ENCODE measurements at regions not wholly inside any gene's neighbourhood (a gene's known extent, or its start where the extent isn't known, plus 50 kb on each side); places are given as distances from the start of the nearest gene placed in this dataset.

DNA sequence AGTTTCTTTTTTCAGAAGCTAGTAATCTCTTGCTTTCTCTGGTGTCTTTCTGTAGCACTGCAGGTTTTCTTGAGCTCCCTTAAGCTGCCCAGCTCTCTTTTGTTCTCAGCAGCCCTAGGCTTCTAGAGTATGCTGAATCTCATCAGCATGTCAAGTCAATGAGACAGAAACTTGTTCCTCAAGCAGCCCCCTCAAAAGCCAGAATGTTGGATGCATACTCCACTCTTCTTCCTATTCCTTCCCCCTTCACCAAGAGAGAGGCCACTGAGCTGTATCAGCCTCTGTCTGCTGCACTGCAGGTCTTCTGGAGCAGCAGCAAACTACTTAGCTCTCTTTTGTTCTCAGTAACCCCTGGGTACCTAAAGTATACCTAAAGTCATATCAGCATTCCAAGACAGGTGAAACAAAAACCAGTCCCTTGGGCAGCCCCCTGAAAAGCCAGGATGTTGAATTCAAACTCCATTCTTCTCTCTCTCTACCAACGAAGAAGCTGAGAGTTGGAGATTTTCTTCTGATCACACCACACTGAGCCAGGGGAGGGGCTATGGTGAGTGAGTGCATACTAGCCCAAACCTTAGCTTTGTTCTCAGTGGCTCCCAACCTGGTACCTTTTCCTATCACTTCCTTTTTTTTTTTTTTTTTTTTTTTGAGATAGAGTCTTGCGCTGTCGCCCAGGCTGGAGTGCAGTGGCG is 73.3 kb upstream of the WAC start (continued):
- TF ChIP-seq TAF1 (IDR thresholded peaks at IDR 0.05; ENCODE audit: borderline replicate concordance, low read depth, low read length), result no peak
- TF ChIP-seq CHD1 (IDR thresholded peaks at IDR 0.05; ENCODE audit: low read depth, low read length), result no peak
- TF ChIP-seq HDAC2 (IDR thresholded peaks at IDR 0.05), result no peak
- TF ChIP-seq CBX5 (IDR thresholded peaks at IDR 0.05; ENCODE audit: low read depth), result no peak
- TF ChIP-seq, protein P1, sequence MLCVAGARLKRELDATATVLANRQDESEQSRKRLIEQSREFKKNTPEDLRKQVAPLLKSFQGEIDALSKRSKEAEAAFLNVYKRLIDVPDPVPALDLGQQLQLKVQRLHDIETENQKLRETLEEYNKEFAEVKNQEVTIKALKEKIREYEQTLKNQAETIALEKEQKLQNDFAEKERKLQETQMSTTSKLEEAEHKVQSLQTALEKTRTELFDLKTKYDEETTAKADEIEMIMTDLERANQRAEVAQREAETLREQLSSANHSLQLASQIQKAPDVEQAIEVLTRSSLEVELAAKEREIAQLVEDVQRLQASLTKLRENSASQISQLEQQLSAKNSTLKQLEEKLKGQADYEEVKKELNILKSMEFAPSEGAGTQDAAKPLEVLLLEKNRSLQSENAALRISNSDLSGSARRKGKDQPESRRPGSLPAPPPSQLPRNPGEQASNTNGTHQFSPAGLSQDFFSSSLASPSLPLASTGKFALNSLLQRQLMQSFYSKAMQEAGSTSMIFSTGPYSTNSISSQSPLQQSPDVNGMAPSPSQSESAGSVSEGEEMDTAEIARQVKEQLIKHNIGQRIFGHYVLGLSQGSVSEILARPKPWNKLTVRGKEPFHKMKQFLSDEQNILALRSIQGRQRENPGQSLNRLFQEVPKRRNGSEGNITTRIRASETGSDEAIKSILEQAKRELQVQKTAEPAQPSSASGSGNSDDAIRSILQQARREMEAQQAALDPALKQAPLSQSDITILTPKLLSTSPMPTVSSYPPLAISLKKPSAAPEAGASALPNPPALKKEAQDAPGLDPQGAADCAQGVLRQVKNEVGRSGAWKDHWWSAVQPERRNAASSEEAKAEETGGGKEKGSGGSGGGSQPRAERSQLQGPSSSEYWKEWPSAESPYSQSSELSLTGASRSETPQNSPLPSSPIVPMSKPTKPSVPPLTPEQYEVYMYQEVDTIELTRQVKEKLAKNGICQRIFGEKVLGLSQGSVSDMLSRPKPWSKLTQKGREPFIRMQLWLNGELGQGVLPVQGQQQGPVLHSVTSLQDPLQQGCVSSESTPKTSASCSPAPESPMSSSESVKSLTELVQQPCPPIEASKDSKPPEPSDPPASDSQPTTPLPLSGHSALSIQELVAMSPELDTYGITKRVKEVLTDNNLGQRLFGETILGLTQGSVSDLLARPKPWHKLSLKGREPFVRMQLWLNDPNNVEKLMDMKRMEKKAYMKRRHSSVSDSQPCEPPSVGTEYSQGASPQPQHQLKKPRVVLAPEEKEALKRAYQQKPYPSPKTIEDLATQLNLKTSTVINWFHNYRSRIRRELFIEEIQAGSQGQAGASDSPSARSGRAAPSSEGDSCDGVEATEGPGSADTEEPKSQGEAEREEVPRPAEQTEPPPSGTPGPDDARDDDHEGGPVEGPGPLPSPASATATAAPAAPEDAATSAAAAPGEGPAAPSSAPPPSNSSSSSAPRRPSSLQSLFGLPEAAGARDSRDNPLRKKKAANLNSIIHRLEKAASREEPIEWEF (IDR thresholded peaks at IDR 0.05; ENCODE audit: insufficient replicate concordance, low read depth, low read length), result no peak
- TF ChIP-seq ZZZ3 (IDR thresholded peaks at IDR 0.05; ENCODE audit: control insufficient read depth, insufficient read length, low read depth), result no peak

DNA sequence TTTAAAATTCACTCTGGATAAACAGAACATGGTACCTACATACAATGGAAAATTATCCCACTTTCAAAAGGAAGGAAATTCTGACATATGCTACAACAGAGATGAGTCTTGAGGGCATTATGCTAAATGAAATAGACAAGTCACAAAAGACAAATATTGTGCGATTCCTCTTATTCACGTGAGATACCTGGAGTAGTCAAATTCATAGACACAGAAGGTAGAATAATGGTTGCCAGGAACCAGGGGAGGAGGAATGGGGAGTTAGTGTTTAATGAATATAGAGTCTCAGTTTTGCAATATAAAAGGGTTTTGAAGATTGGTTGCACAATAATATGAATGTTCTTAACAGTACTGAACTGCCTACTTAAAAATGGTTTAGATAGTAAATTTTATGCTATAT is 69.8 kb upstream of the WAC start:
- no peak for FAIRE-seq
- CTCF ChIA-PET, result no interaction called here
- no peak for TF ChIP-seq SMAD1 (IDR thresholded peaks at IDR 0.05; ENCODE audit: low read depth, partially characterized antibody)
- no peak for TF ChIP-seq NFIC (IDR thresholded peaks at IDR 0.05; ENCODE audit: low read depth, low read length)
- TF ChIP-seq RB1 (IDR thresholded peaks at IDR 0.05; ENCODE audit: borderline replicate concordance), result no peak
- TF ChIP-seq ZNF622 (IDR thresholded peaks at IDR 0.05), result no peak
- TF ChIP-seq, protein P2, sequence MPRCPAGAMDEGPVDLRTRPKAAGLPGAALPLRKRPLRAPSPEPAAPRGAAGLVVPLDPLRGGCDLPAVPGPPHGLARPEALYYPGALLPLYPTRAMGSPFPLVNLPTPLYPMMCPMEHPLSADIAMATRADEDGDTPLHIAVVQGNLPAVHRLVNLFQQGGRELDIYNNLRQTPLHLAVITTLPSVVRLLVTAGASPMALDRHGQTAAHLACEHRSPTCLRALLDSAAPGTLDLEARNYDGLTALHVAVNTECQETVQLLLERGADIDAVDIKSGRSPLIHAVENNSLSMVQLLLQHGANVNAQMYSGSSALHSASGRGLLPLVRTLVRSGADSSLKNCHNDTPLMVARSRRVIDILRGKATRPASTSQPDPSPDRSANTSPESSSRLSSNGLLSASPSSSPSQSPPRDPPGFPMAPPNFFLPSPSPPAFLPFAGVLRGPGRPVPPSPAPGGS (IDR thresholded peaks at IDR 0.05; ENCODE audit: borderline replicate concordance, insufficient read depth, low read depth, low read length, poor library complexity, severe bottlenecking), result no peak
- TF ChIP-seq ESRRA (IDR thresholded peaks at IDR 0.05; ENCODE audit: low read length), result no peak
- TF ChIP-seq, protein P3, sequence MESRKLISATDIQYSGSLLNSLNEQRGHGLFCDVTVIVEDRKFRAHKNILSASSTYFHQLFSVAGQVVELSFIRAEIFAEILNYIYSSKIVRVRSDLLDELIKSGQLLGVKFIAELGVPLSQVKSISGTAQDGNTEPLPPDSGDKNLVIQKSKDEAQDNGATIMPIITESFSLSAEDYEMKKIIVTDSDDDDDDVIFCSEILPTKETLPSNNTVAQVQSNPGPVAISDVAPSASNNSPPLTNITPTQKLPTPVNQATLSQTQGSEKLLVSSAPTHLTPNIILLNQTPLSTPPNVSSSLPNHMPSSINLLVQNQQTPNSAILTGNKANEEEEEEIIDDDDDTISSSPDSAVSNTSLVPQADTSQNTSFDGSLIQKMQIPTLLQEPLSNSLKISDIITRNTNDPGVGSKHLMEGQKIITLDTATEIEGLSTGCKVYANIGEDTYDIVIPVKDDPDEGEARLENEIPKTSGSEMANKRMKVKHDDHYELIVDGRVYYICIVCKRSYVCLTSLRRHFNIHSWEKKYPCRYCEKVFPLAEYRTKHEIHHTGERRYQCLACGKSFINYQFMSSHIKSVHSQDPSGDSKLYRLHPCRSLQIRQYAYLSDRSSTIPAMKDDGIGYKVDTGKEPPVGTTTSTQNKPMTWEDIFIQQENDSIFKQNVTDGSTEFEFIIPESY (IDR thresholded peaks at IDR 0.05), result no peak
- TF ChIP-seq MEF2B (IDR thresholded peaks at IDR 0.05; ENCODE audit: partially characterized antibody, poor library complexity, severe bottlenecking), result no peak
- no peak for TF ChIP-seq SPI1 (IDR thresholded peaks at IDR 0.05; ENCODE audit: borderline replicate concordance, insufficient read depth, low read depth, low read length)
- TF ChIP-seq SREBF1 (IDR thresholded peaks at IDR 0.05; ENCODE audit: low read length), result no peak

More for the DNA sequence above, 69.8 kb upstream of the WAC start:
- Histone ChIP-seq H3K9me3 (replicated peaks; ENCODE audit: control insufficient read depth, insufficient read depth, low read length) (no peaks in the 10 kb centered on the region), H3K4me2 (ENCODE audit: control insufficient read depth, insufficient read depth) (no peak overlapping the region), H3K27me3 (replicated peaks in 1 of 2; ENCODE audit: control insufficient read depth in 2 of 2, insufficient read depth in 2 of 2, low read length in 1 of 2) (no peaks in the 10 kb centered on the region), H3K4me3 (no peak overlapping the region), H3K9ac (ENCODE audit: control insufficient read depth, insufficient read depth, low read length) (no peak overlapping the region), H3K4me1 (ENCODE audit: control insufficient read depth, insufficient read depth, low read length) (no peaks in the 10 kb centered on the region), H2AFZ (ENCODE audit: control insufficient read depth, low read depth, low read length) (no peak overlapping the region), H3K79me2 (ENCODE audit: control insufficient read depth, insufficient read depth, low read length) (no peaks in the 10 kb centered on the region), H4K20me1 (ENCODE audit: control insufficient read depth, insufficient read depth) (no peaks in the 10 kb centered on the region), H3K36me3 (ENCODE audit: control insufficient read depth in 2 of 2, insufficient read depth in 2 of 2, low read length in 1 of 2) (no peaks in the 10 kb centered on the region), H3K27ac (ENCODE audit: control insufficient read depth, insufficient read depth) (no peak overlapping the region)
- in situ Hi-C loops (cut with MboI) (no loop called here), intact Hi-C loops (cut with micrococcal nuclease; ENCODE audit: unreplicated experiment) (no loop called here)
- BruUV-seq (replicated peaks), result no TSS peak
- RAD21 ChIA-PET (ENCODE audit: unreplicated experiment), result no interaction called here
- POLR2A ChIA-PET, result no interaction called here
- SMC1A ChIA-PET (ENCODE audit: uncharacterized antibody, unreplicated experiment), result no interaction called here
- DNase-seq (ENCODE audit: low read depth, low spot score) (no peak), ATAC-seq (no peak)
- 46% methylated on average over 2 of the region's 2 CpGs for WGBS (ENCODE audit: insufficient coverage, insufficient replicate concordance, low lambda C conversion rate, missing lambda C conversion rate)

All from GM12878 (cell line).